GM23338 (cell line): ENCODE measurements at regions not wholly inside any gene's neighbourhood (a gene's known extent, or its start where the extent isn't known, plus 50 kb on each side); places are given as distances from the start of the nearest gene placed in this dataset.

Source experiments
- ATAC-seq: fragments of 200-7000 bp; cut with Tn5 transposase; 3 replicates; pipeline ENCODE4 v1.9.1; 2020
- DNase-seq: peaks from one replicate; pipeline ENCODE4 v3.0.0-alpha.2; 2015; ENCODE audit warnings: low spot score
- H2AFZ ChIP-seq: fragments of 200-600 bp; sonication (generic); 2 replicates; pipeline ENCODE4 v1.8.0; 2016; ENCODE audit warnings: antibody characterized with exemption, mild to moderate bottlenecking, moderate library complexity
- H3F3A ChIP-seq: fragments of 200-600 bp; sonication (generic); replicated peaks from 2 replicates; pipeline ENCODE4 v1.8.0; 2017; ENCODE audit warnings: antibody characterized with exemption, mixed run types, low read depth
- H3K27ac ChIP-seq: fragments of 200-600 bp; sonication (generic); 2 replicates; pipeline ENCODE4 v1.6.1; 2016; ENCODE audit warnings: low read depth
- H3K27me3 ChIP-seq: fragments of 200-600 bp; sonication (generic); 2 replicates; pipeline ENCODE4 v1.8.0; 2016; ENCODE audit warnings: mild to moderate bottlenecking, mixed run types, moderate library complexity; ENCODE audit not compliant: insufficient read depth
- H3K36me3 ChIP-seq: fragments of 200-600 bp; sonication (generic); 2 replicates; pipeline ENCODE4 v1.8.0; 2016; ENCODE audit warnings: mild to moderate bottlenecking; ENCODE audit not compliant: insufficient read depth
- H3K4me1 ChIP-seq: fragments of 200-600 bp; sonication (generic); 2 replicates; pipeline ENCODE4 v1.8.0; 2016; ENCODE audit warnings: mild to moderate bottlenecking, moderate library complexity; ENCODE audit not compliant: insufficient read depth
- H3K4me2 ChIP-seq: fragments of 200-600 bp; sonication (generic); 2 replicates; pipeline ENCODE4 v1.7.1; 2017; ENCODE audit warnings: mixed run types
- H3K4me3 ChIP-seq: fragments of 200-600 bp; sonication (generic); 2 replicates; pipeline ENCODE4 v1.6.1; 2016; ENCODE audit warnings: mixed run types
- H3K79me2 ChIP-seq: fragments of 200-600 bp; sonication (generic); replicated peaks from 2 replicates; pipeline ENCODE4 v1.8.0; 2017; ENCODE audit warnings: mild to moderate bottlenecking; ENCODE audit not compliant: insufficient read depth
- H3K9me2 ChIP-seq: fragments of 200-600 bp; sonication (generic); 2 replicates; pipeline ENCODE4 v1.8.0; 2017; ENCODE audit not compliant: insufficient read depth
- H4K20me1 ChIP-seq: fragments of 200-600 bp; sonication (generic); replicated peaks from 2 replicates; pipeline ENCODE4 v1.8.0; 2017; ENCODE audit warnings: mild to moderate bottlenecking; ENCODE audit not compliant: insufficient read depth
- H3K27ac Mint-ChIP-seq: 2 replicates; pipeline ENCODE4 v1.8.0; 2020; ENCODE audit warnings: inconsistent platforms, mild to moderate bottlenecking, moderate library complexity, mixed read lengths
- H3K27me3 Mint-ChIP-seq: 3 replicates; pipeline ENCODE4 v1.8.0; 2022; ENCODE audit warnings: low read depth, mild to moderate bottlenecking, moderate library complexity, mixed read lengths, inconsistent platforms; ENCODE audit not compliant: insufficient read depth, poor library complexity
- H3K36me3 Mint-ChIP-seq: 3 replicates; pipeline ENCODE4 v1.8.0; 2021; ENCODE audit warnings: low read depth, mild to moderate bottlenecking, inconsistent platforms, moderate library complexity, mixed read lengths
- H3K4me1 Mint-ChIP-seq: 3 replicates; pipeline ENCODE4 v1.8.0; 2020; ENCODE audit warnings: mild to moderate bottlenecking, inconsistent platforms, mixed read lengths
- H3K4me3 Mint-ChIP-seq: 3 replicates; pipeline ENCODE4 v1.8.0; 2021; ENCODE audit warnings: moderate library complexity, mild to moderate bottlenecking, inconsistent platforms, mixed read lengths
- H3K9me3 Mint-ChIP-seq: 3 replicates; pipeline ENCODE4 v1.8.0; 2020; ENCODE audit warnings: moderate library complexity, mild to moderate bottlenecking, inconsistent platforms, mixed read lengths
- CREB1 ChIP-seq: fragments of 250-450 bp; sonication (Bioruptor Pico); IDR thresholded peaks from 2 replicates; pipeline ENCODE4 v1.5.0; 2020; ENCODE audit warnings: low read depth, mild to moderate bottlenecking, moderate library complexity
- CTCF ChIP-seq, 2 experiments: fragments of 200-600 bp in 1 of 2; sonication (generic) in 1 of 2; conservative IDR thresholded peaks; 2 replicates each; pipeline versions ENCODE4 v1.5.1 to v1.6.1; 2016 to 2017; ENCODE audit warnings: antibody characterized with exemption in 2 of 2, low read depth in 2 of 2, mild to moderate bottlenecking in 2 of 2, moderate library complexity in 1 of 2
- EZH2 ChIP-seq: fragments of 200-600 bp; sonication (generic); IDR thresholded peaks from one replicate; pipeline ENCODE4 v1.8.0; 2017; ENCODE audit warnings: antibody characterized with exemption, mild to moderate bottlenecking, low read depth; ENCODE audit not compliant: unreplicated experiment
- EZH2phosphoT487 ChIP-seq: fragments of 200-600 bp; sonication (generic); IDR thresholded peaks from one replicate; pipeline ENCODE4 v1.8.1; 2018; ENCODE audit warnings: antibody characterized with exemption; ENCODE audit not compliant: unreplicated experiment
- JUNB ChIP-seq: IDR thresholded peaks from one replicate; pipeline ENCODE4 v1.6.1; 2016; ENCODE audit warnings: antibody characterized with exemption; ENCODE audit not compliant: unreplicated experiment
- NANOG ChIP-seq: IDR thresholded peaks from 2 replicates; pipeline ENCODE4 v1.6.1; 2016; ENCODE audit warnings: antibody characterized with exemption, borderline replicate concordance
- POLR2AphosphoS5 ChIP-seq: IDR thresholded peaks from 2 replicates; pipeline ENCODE4 v1.6.1; 2016; ENCODE audit warnings: antibody characterized with exemption, low read depth
- REST ChIP-seq: IDR thresholded peaks from one replicate; pipeline ENCODE4 v1.6.1; 2018; ENCODE audit warnings: antibody characterized with exemption; ENCODE audit not compliant: unreplicated experiment
- STAT1 ChIP-seq: IDR thresholded peaks from one replicate; pipeline ENCODE4 v1.6.1; 2016; ENCODE audit warnings: antibody characterized with exemption; ENCODE audit not compliant: unreplicated experiment
- ZNF114 ChIP-seq: fragments of 250-450 bp; sonication (Bioruptor Pico); IDR thresholded peaks from 2 replicates; pipeline ENCODE4 v1.5.0; 2020; ENCODE audit warnings: mild to moderate bottlenecking, moderate library complexity
- ZNF331 ChIP-seq: fragments of 250-450 bp; sonication (Bioruptor Pico); IDR thresholded peaks from 2 replicates; pipeline ENCODE4 v1.5.0; 2020; ENCODE audit warnings: low read depth, mild to moderate bottlenecking, moderate library complexity
- ZNF462 ChIP-seq: fragments of 250-450 bp; sonication (Bioruptor Pico); IDR thresholded peaks from 2 replicates; pipeline ENCODE4 v1.5.0; 2020; ENCODE audit warnings: mild to moderate bottlenecking, moderate library complexity
- TF ChIP-seq, protein P1 (sequence below): IDR thresholded peaks from 2 replicates; pipeline ENCODE4 v1.6.1; 2016; ENCODE audit warnings: antibody characterized with exemption

DNA sequence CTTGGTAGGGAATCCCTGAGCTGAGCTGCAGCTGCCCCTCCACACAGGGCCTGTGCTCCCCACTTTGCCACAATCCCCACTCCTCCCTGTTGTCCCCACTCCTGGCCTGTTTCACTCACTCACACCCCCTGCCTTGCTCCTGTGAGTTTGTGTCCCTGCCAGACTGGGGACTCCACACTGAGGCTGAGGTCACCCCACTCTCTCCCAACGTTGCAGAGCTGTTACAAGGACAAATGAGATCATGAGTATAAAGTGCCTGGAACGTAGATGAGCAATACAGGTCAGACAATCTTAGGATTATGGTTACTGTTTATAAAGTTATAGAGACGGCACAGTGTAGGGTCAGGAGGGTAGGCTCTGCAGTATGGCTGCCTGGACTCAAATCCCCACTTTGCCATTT, 426.0 kb upstream of the SULF2 start:
- H3K9me2 ChIP-seq = no peaks in the 10 kb centered on the region
- no peak overlapping the region for H3K4me3 ChIP-seq
- H3K79me2 ChIP-seq = no peaks in the 10 kb centered on the region
- no peak overlapping the region for H2AFZ ChIP-seq
- Mint-ChIP-seq H3K27me3 (peaks cover 10% of the 10 kb centered on the region), H3K9me3 (no peaks in the 10 kb centered on the region), H3K4me3 (no peak overlapping the region), H3K27ac (no peak overlapping the region), H3K4me1 (no peaks in the 10 kb centered on the region; the same call in 2 of the 3 replicates), H3K36me3 (no peaks in the 10 kb centered on the region)
- no peaks in the 10 kb centered on the region for H3K27me3 ChIP-seq
- ATAC-seq = no peak
- H4K20me1 ChIP-seq = no peaks in the 10 kb centered on the region
- TF ChIP-seq STAT1 (no peak), CTCF (conservative IDR thresholded peaks at IDR 0.05; ENCODE audit: low read depth in 2 of 2) (no peak), REST (no peak), ZNF114 (CRISPR knock-in tag) (no peak), NANOG (no peak), EZH2 (no peak), CREB1 (CRISPR knock-in tag) (no peak), EZH2phosphoT487 (no peak), POLR2AphosphoS5 (no peak), JUNB (no peak), ZNF462 (no peak), ZNF331 (CRISPR knock-in tag) (no peak)
- TF ChIP-seq, protein P1, sequence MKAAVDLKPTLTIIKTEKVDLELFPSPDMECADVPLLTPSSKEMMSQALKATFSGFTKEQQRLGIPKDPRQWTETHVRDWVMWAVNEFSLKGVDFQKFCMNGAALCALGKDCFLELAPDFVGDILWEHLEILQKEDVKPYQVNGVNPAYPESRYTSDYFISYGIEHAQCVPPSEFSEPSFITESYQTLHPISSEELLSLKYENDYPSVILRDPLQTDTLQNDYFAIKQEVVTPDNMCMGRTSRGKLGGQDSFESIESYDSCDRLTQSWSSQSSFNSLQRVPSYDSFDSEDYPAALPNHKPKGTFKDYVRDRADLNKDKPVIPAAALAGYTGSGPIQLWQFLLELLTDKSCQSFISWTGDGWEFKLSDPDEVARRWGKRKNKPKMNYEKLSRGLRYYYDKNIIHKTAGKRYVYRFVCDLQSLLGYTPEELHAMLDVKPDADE = no peak
- no peaks in the 10 kb centered on the region for H3F3A ChIP-seq
- H3K4me1 ChIP-seq = no peaks in the 10 kb centered on the region
- H3K36me3 ChIP-seq = no peaks in the 10 kb centered on the region
- no peak overlapping the region for H3K27ac ChIP-seq
- H3K4me2 ChIP-seq = no peak overlapping the region
- no peak for DNase-seq
